Sigmoid colon (tissue), 6 donors: ENCODE measurements at regions not wholly inside any gene's neighbourhood (a gene's known extent, or its start where the extent isn't known, plus 50 kb on each side); places are given as distances from the start of the nearest gene placed in this dataset.

Source experiments
- DNase-seq: peaks from one replicate; pipeline ENCODE4 v3.0.0-alpha.2; 2019
- H3K27ac ChIP-seq, 4 donors: fragments of 200-600 bp; sonication (generic); one replicate each; pipeline ENCODE4 v1.5.1; 2016 to 2019; ENCODE audit warnings: mild to moderate bottlenecking in 1 of 4
- H3K27me3 ChIP-seq, 3 donors: fragments of 200-600 bp; sonication (generic); one replicate each; pipeline ENCODE4 v1.5.1; 2019; ENCODE audit warnings: mild to moderate bottlenecking in 1 of 3
- H3K36me3 ChIP-seq, 4 donors: fragments of 200-600 bp; sonication (generic); one replicate each; pipeline ENCODE4 v1.5.1; 2016 to 2019
- H3K4me1 ChIP-seq, 4 donors: fragments of 200-600 bp; sonication (generic); one replicate each; pipeline ENCODE4 v1.5.1; 2017 to 2019
- H3K4me3 ChIP-seq, 4 donors: fragments of 200-600 bp; sonication (generic); one replicate each; pipeline ENCODE4 v1.5.1; 2017 to 2019; ENCODE audit warnings: mild to moderate bottlenecking in 2 of 4, moderate library complexity in 1 of 4
- H3K9me3 ChIP-seq, 4 donors: fragments of 200-600 bp in 3 of 4; sonication (generic) in 3 of 4; one replicate each; pipeline versions ENCODE4 v1.5.1 to v1.6.1; 2013 to 2019
- CTCF ChIP-seq, 4 experiments: fragments of 450-650 bp in 3 of 4; fragments of 200-600 bp in 1 of 4; IDR thresholded peaks; one replicate each; pipeline ENCODE4 v1.5.1; 2016 to 2019; ENCODE audit warnings: antibody characterized with exemption in 4 of 4, mild to moderate bottlenecking in 3 of 4, moderate library complexity in 2 of 4
- EP300 ChIP-seq, 4 donors: sonication (generic); formaldehyde crosslinking; IDR thresholded peaks; one replicate each; pipeline ENCODE4 v1.6.1; 2017; ENCODE audit warnings: antibody characterized with exemption in 4 of 4
- POLR2A ChIP-seq, 2 donors: fragments of 450-650 bp; IDR thresholded peaks; one replicate each; pipeline ENCODE4 v1.6.1; 2016; ENCODE audit warnings: antibody characterized with exemption in 2 of 2, mild to moderate bottlenecking in 2 of 2, moderate library complexity in 2 of 2
- POLR2AphosphoS5 ChIP-seq, 4 donors: sonication (generic); formaldehyde crosslinking; IDR thresholded peaks; one replicate each; pipeline ENCODE4 v1.6.1; 2017; ENCODE audit warnings: antibody characterized with exemption in 4 of 4
- WGBS, 2 donors: extraction: QIAGEN DNeasy Blood & Tissue Kit; methylation state at CpG; one replicate each; pipeline ENCODE4 v1.1.7; 2013; 5-methylcytosine and 5-hydroxymethylcytosine counted together
- intact Hi-C: fragments of 100-400 bp; cut with DNase I; formaldehyde crosslinking; loops from one replicate; pipeline ENCODE4 v1.15.1; 2023
- donor health status: healthy with polysubstance abuse.
- donor health status: healthy.

GRCh38 chr3:66561367-66561766 is 60.5 kb upstream of the LRIG1 start:
- H3K9me3 ChIP-seq = no peaks in the 10 kb centered on the region
- no peak overlapping the region for H3K4me3 ChIP-seq
- intact Hi-C loops = loop anchor here (5.0 kb wide), 1 partner anchor 256 kb away; no protein-coding TSS in a partner anchor
- no peaks in the 10 kb centered on the region for H3K36me3 ChIP-seq
- no peak for DNase-seq
- TF ChIP-seq EP300 (IDR thresholded peaks at IDR 0.05) (no peak), POLR2AphosphoS5 (IDR thresholded peaks at IDR 0.05) (no peak), CTCF (IDR thresholded peaks at IDR 0.05) (no peak), POLR2A (IDR thresholded peaks at IDR 0.05) (no peak)
- H3K27ac ChIP-seq = peak overlapping the region in 2 of 4 donors; percentile 79 to 82
- H3K4me1 ChIP-seq = peaks cover 2 to 50% (median 42%) of the 10 kb centered on the region in 4 donors
- H3K27me3 ChIP-seq = no peaks in the 10 kb centered on the region

- TF ChIP-seq CTCF (IDR thresholded peaks at IDR 0.05) (no peak), POLR2AphosphoS5 (IDR thresholded peaks at IDR 0.05) (no peak), EP300 (IDR thresholded peaks at IDR 0.05) (no peak), POLR2A (IDR thresholded peaks at IDR 0.05) (no peak)
- Histone ChIP-seq H3K27ac (peak overlapping the region in 3 of 4 donors; percentile 51 to 82 (median 56)), H3K36me3 (no peaks in the 10 kb centered on the region), H3K4me1 (peaks cover 0 to 46% (median 31%) of the 10 kb centered on the region in 4 donors), H3K4me3 (no peak overlapping the region), H3K27me3 (no peaks in the 10 kb centered on the region), H3K9me3 (no peaks in the 10 kb centered on the region)
- 74 to 76% methylated on average over 3 of the region's 3 CpGs for WGBS, 2 donors
- intact Hi-C loops = no loop called here
- no peak for DNase-seq
Measured at GRCh38 chr3:66565301-66565700, 64.5 kb upstream of the LRIG1 start.

DNA sequence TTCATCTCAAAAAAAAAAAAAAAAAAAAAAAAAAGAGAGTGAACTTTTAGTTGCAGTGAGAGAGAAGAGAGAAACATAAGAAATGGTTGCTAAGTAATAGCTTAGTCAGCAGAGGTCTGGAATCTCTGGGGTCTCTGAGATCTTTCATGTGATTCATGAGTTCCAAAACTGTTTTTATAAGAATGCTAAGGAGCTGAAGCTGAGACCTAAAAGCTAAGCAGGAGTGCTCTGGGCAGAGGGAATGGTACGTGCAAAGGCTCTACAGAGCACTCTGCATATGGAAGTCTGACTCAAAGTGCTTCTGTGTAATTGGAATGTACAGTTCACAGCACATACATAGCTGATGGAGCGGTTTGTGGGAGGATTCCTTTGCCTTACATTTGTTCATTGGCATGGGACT is 66.3 kb upstream of the LRIG1 start:
- H3K4me1 ChIP-seq = peaks cover 0 to 46% (median 34%) of the 10 kb centered on the region in 4 donors
- no peaks in the 10 kb centered on the region for H3K27me3 ChIP-seq
- TF ChIP-seq EP300 (IDR thresholded peaks at IDR 0.05) (no peak), POLR2A (IDR thresholded peaks at IDR 0.05) (no peak), POLR2AphosphoS5 (IDR thresholded peaks at IDR 0.05) (no peak), CTCF (IDR thresholded peaks at IDR 0.05) (no peak)
- WGBS, 2 donors = 87 to 94% methylated on average over 2 of the region's 2 CpGs
- intact Hi-C loops = no loop called here
- H3K36me3 ChIP-seq = no peaks in the 10 kb centered on the region
- no peaks in the 10 kb centered on the region for H3K9me3 ChIP-seq
- no peak overlapping the region for H3K4me3 ChIP-seq
- no peak for DNase-seq
- H3K27ac ChIP-seq = peak overlapping the region in 1 of 4 donors; percentile 40

DNA sequence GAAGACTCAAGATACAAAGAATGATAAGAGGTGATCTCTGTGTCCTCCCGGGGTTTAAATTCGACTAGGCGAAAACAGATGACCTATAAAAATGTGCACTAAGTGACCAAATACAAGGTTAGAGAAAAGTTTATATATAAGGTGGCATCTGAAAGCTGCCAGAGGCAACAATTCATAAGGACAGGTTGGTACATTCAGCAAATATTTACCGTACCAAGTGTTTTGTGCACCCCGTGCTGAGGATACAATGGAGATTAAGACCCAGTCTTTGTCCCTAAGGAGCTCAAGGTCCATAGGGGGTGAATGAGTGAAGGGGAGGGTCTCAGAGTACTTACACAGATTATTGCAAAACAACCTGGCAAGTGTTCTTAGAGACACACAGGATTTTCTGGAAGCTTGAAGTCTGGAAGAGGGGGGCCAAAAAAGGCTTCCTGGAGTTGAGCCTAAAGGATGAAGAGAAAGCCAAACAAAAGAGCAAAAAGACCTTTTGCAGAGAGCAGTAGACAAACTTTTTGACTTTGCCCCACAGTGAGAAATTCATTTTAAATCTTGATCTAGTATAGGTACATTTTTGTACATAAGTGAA is 71.4 kb upstream of the LRIG1 start:
- TF ChIP-seq POLR2AphosphoS5 (IDR thresholded peaks at IDR 0.05) (no peak), CTCF (IDR thresholded peaks at IDR 0.05) (no peak), POLR2A (IDR thresholded peaks at IDR 0.05) (no peak), EP300 (IDR thresholded peaks at IDR 0.05) (no peak)

More for the DNA sequence above, 71.4 kb upstream of the LRIG1 start:
- Histone ChIP-seq H3K4me3 (no peak overlapping the region), H3K4me1 (peaks cover 0 to 19% (median 12%) of the 10 kb centered on the region in 4 donors), H3K27me3 (no peaks in the 10 kb centered on the region), H3K9me3 (no peaks in the 10 kb centered on the region), H3K36me3 (no peaks in the 10 kb centered on the region), H3K27ac (no peak overlapping the region)
- intact Hi-C loops = no loop called here
- 87 to 90% methylated on average over 5 of the region's 5 CpGs for WGBS, 2 donors
- DNase-seq = no peak
